ENCODE measurements at regions not wholly inside any gene's neighbourhood (a gene's known extent, or its start where the extent isn't known, plus 50 kb on each side); places are given as distances from the start of the nearest gene placed in this dataset.
"Not testable (repeated sequence)": the region's sequence is repeated elsewhere in the genome, so short reads cannot be mapped to it uniquely, and the experiment has no call there.

DNA sequence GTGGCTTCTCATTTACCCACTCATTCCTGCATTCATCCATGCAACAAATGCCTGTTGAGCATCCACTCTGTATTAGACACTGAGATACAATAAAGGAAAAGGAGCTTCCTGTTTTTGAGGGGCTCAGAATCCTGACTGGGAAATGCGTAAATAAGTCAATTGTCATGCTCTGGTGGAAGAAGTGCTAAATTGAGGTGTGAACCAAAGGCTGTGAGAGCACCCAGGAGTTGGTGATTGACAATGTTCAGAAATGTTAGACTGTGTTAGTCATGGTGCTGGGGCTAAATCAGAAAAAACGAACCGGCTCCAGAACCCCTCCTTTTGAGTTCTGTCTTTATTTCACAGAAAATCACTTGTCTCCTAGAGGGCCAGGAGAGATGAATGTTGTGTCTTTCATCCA is 558.6 kb upstream of the SGCD start:
- DNase-seq (ENCODE audit: low read depth in 2 of 2), result no peak

DNA sequence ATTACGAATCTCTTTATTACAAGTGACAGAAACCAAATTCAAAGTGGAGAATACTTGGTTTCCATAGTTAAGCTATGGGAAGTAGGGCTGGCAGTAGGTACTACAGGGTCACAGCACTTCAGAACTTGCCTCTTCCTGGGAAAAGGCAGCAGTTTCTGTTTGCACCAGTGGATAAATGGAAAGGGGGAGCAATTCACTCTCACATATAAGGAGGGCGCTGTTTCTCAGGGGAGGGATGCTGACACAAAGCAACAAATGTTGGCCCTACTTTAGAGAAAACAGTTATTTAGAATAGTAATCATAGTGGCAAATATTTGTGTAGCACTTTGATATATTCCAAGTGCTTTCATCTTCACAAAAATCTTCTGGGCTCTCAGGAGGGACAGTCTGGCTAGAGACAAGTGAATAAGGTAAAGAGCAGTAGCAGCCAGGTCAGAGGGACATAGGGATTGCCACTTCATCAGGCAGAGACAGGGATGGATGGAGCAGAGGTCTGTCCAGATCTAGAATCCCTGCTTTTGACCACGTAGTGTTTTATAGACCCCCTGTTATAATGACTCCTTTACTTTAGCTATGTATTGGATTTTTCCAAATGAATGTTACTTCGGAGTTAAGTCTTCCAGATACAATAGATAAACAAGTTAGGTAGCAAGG is 554.8 kb upstream of the SGCD start:
- DNase-seq (ENCODE audit: low read depth in 2 of 2), result no peak

DNA sequence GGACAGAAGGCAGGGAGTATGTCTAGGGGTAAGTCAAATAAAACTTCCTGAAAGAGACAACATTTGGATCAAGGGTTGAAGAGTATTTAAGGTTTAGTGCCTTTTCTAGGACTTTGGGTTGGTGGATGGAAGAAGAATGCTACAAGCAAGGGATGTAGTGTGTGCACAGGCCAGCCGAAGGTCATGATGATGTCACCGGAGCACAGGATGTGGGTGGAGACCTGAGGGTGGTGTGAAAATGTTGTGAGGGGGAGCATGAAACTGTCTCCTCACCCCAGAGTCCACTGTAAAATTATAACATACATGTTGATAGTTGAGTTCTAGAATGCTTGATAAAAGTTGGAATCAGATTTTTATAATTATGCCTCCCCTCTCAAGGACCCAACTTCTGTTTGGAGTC is 553.3 kb upstream of the SGCD start:
- no peak for DNase-seq (ENCODE audit: low read depth in 2 of 2)

DNA sequence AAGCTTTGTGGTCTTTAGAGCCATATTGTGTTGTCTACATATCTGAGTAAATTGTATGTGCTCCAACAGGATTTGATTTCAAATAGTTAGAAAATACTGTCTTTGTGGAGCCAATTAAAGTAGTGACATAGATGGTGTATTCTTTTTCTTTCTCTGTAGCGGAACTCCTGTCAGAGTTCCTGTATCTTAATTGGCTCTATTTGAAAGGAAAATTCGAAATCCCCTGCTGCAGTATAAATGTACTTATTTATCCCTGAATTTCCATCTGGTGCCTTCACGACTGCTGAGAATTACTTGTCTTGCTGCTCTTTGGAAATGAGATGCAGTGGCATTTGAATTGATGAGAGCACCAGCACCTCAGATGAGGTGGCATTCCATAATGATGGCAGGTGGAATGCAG is 546.7 kb upstream of the SGCD start:
- DNase-seq (ENCODE audit: low read depth in 2 of 2), result no peak

DNA sequence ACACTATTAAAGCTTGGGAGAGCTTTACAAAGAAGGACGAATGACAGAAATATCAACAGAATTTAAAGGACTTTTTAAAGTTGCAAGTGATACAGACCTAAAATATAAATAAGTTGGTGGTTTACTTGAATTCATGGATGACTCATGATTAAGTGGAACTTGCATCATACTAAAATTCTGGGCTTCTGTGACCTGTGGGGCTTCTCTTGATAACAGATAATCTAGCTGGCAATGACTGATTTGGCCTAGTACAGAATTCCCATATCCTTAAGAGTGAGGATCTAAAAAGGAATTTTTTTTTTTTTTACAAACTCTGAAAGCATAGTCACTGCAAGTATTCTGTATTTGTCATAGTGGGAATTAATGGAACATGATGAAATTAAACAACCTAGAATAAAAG is 543.7 kb upstream of the SGCD start:
- DNase-seq (ENCODE audit: low read depth in 2 of 2), result no peak

DNA sequence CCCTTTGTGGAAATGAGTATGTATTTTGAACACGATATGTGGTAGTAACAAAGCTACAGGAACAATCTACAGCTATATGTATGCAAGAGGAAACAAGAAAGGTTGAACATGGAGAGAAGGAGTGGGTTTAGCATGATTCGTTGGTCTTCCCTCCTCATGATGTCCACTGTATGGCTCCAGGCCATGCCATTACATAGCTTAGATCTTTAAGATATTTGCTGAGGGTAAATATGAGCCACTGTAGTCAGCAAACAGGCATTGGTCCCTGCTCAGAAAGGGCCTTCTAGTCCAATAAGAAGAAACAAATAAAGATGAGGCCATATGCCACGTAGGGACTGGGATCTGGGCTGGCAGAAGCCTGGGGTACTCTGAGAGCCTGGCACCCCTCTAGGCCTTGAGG is 543.2 kb upstream of the SGCD start:
- no peak for DNase-seq (ENCODE audit: low read depth in 2 of 2)

DNA sequence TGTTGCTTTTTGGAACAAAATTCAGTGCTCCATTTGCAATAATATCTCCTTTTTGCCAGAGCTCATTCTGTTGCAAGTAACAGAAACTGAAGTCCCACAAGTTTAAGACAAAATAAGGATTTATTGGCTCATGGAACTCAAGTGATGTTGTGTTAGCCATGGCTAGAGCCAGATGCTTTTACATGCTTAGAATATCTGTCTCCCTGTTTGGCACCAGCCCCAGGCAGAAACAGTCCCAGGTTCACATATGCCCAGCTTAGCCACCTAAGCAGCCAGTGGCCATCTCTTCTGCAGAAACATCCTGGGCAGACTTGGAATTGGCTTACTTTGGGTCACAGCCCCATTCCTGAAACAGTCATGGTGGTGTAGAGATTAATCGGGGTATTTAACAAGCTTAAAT is 540.9 kb upstream of the SGCD start:
- no peak for DNase-seq (ENCODE audit: low read depth in 2 of 2)

DNA sequence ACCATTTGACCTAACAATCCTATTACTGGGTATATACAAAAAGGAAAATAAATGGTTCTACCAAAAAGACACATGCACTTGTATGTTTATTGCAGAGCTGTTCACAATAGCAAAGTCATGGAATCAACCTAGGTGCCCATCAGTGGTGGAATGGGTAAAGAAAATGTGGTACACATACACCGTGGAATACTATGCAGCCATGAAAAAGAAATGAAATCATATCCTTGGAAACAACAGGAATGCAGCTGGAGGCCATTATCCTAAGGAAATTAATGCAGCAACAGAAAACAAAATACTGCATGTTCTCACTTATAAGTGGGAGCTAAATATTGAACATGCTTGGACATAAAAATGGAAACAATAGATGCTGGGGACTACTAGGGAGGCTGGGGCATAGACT is 534.1 kb upstream of the SGCD start:
- no peak for DNase-seq (ENCODE audit: low read depth in 2 of 2)

DNA sequence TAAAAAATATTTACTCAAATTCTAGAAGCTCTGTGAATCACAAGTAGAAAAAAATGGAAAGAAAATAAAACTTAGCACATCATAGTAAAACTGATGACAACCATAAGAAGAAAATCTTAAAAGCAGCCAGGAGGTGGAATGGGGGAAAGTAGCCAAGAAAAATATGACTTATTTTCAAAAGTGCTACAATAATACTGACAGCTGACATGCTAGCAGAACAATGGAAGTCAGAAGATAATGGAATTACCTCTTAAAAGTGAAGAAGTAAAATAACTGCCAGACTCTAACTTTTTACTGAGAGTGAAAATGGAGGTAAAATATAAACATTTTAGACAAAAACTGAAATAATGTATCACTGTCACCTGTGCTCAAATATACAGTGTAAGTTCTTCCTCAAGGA is 532.2 kb upstream of the SGCD start:
- no peak for DNase-seq (ENCODE audit: low read depth in 2 of 2)

DNA sequence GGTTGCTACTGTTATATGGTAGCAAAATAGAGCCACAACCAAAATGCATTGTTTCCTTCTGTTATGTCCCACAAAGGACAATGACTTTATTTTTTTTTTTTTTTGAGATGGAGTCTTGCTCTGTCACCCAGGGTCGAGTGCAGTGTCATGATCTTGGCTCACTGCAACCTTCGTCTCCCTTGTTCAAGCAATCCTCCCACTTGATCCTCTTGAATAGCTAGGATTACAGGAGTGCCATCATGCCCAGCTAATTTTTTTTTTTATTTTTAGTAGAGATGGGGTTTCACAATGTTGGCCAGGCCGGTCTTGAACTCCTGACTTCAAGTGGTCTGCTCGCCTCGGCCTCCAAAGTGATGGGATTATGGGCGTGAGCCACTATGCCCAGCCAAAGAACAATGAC is 527.7 kb upstream of the SGCD start:
- no peak for DNase-seq (ENCODE audit: low read depth in 2 of 2)

DNA sequence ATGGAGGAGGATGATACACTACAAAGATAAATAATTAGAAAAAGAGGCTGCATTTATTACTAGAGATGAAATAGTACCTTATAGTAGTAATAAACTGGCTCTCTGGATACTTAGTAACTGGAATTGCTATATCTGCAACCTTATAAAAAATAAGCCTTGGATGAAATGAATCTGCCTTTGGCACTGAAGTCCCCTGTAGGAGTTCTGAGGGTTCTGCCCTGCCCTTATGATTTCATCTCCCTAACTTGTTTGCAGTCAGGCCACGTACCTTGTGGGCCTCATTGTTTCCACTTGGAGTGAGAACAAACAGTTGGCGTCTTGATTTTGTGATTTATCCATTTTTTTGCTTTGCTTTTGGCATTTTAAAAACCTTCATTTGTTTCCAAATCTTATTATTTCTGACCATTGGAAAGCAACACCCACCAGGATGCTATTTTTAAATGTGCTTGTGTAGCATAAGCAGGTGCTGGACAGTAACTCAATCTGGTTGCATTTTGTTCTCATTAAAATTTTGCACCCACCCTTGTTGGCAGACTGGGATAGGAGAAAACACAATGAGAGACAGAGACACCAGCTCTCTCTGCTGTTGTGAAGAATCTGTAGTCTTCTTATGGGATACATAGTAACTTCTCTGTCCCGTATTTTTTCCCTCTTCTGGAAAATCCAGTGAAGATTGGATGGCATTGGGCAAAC is 518.9 kb upstream of the SGCD start:
- DNase-seq (ENCODE audit: low read depth in 2 of 2), result no peak

DNA sequence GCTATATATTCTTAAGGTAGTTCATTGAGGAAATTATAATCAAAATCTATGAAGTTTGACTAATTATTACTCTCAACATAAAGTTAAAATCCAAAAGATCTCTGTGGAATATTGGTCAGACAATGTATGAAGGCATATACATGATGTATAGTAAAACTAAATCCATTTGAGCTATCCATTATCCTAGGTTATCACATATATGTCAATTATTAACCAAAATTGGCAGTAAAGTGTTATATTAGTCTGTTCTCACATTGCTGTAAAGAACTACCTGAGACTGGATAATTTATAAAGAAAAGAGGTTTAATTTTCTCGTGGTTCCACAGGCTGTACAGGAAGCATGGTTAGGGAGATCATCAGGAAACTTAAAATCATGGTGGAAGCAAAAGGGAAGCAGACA is 511.7 kb upstream of the SGCD start:
- no peak for DNase-seq (ENCODE audit: low read depth in 2 of 2)

DNA sequence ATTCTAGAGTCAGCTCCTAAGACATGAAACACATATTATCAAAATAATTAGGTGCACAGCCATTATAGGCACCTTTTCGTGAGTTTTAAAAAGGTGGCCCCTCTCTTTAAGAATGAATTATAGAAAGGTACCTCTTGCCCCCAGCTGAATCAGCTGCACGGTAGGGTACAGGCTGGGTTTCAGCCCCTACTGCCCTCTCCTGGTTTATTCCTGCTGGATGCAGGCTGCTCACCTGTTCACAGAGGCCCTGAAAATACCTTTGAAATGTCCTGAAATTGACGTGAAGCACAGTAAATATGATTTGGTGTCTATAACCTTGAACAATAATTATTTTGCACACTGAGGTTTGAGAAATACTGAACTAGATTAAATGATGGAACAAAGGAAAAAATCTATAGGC is 504.8 kb upstream of the SGCD start:
- no peak for DNase-seq (ENCODE audit: low read depth in 2 of 2)

DNA sequence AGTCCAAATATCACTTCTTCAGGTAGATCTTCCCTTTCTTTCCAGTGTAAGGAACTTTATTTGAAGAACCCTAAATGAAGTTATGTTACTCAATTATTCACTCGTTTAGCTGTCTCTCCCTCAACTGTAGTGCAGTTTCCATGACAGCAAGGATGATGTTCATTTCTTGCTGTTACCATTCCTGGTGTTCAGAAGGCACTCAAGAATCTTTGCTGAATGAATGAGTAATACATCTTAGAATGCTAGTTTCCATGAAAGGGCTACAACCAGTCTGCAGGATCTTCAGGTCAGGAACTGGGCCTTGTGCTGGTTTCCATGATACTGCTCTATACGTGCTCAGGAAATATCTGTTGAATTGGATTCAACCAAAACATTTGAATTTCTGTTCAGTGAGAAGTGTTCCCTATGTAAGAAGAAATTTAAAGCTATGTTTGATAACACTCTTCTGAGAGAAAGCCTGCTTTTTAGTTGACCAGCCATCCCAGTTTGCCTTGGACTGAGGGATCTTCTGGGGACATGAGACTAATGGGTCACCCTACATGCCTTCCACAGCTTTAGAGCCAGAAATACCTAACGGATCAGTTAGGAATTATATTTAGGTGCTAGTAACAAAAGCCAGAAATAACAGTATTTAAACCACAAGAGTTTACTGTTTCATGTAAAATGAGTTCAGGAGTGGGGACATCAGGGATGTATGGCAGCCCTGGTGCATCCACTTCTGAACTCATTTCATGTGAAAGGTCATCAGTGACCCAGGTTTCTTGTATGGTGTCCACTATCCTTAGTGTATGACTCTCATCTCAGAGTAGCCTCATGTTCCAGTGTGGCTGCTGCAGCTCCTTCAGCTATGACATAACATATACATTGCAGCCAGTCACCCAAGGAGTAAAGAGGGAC is 500.1 kb upstream of the SGCD start:
- DNase-seq (ENCODE audit: low read depth in 2 of 2), result no peak

DNA sequence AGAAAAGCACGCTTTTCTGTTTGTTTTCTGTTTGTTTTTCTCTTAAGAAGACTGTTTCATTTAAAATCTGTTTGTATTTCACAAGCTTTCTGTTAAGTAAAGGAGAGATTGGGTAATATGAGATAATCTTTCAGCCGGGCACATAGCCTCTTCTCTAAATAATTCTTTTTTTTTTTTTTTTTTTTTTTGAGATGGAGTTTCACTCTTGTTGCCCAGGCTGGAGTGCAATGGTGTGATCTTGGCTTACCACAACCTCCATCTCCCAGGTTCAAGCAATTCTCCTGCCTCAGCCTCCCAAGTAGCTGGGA is 499.5 kb upstream of the SGCD start:
- DNase-seq (ENCODE audit: low read depth in 2 of 2), result not testable (repeated sequence)

DNA sequence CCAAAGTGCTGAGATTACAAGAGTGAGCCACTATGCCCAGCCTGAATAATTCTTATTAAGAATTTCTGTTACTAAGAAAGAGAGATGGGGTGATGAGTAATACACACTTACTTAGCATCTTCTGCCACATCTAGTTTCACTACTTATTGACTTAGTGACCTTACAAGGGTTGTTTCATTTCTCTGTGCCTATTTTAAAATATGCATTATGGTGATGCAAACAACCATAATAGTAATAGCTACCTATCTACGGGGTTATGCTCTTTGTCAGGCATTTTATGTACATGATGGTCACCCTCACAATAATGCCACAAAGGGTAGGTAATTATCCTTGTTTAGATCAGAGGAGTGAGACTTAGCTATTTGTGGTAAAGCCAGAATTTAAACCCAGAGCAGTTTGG is 499.0 kb upstream of the SGCD start:
- DNase-seq (ENCODE audit: low read depth in 2 of 2), result no peak

DNA sequence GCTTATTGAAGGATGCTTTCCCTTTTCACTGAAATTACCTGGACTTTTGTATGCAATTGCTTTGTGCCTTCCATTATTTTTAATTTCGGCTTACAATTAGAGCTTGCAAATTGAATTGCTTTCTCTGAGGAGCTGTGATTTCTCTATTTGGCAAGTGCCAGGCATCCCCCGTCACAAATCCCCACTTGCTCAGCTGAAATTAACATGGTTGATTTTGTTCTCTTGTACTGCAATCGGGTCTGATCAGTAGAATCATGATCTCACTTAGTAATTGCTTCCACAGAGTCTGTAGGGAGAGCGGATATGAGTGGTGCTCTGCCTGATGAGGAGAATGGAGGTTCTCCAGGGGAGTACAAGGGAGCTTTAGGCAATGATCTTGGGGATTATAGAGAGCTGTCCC is 495.5 kb upstream of the SGCD start:
- no peak for DNase-seq (ENCODE audit: low read depth in 2 of 2)

DNA sequence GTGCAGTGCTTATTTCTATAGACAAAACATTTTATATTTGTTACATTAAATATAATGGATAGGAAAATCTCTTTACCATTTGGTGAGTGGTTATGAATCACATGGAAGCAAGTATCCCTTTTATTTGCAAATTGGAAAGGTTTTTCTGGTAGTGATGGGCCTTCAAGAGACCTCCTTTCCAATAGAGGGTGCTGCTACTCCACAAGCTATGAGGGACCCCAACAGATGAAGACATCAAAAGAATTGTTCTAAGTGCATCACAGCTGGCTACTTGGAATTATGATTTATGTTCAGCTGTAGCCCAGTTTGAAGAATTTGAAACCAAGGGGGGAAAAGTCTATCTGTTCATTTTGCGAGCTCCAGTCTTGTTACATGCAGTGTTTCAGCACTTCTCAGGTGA is 493.7 kb upstream of the SGCD start:
- DNase-seq (ENCODE audit: low read depth in 2 of 2), result no peak

DNA sequence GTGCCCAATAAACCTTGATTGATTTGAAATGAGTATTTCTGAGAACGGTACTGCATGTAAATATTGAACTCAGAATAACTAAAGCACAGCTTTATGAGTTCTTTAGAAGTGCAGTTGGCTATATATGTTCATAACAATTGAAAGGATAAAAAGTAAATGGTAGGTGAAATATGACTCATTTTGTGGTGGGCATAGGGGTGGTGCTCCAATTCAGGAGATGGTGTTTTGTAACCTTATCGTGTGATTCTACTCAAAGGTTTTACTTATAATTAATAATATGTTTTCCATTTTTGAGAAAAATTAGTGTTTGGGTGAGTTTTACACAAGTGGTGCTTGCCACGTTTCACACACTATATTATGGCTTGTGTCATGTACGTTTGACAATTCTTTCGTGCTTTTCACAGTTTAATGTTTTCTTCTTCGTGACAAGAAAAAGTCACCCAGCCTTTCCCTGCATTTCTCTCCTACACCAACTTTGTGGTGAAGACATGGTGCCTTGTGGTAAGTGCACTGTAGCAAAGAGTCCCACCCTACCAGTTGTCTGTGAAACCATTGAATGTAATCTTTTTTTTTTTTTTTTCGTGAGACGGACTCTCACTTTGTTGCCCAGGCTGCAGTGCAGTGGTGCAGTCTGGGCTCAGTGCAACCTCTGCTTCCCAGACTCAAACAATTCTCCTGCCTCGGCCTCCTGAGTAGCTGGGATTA is 492.5 kb upstream of the SGCD start:
- no peak for DNase-seq (ENCODE audit: low read depth in 2 of 2)

DNA sequence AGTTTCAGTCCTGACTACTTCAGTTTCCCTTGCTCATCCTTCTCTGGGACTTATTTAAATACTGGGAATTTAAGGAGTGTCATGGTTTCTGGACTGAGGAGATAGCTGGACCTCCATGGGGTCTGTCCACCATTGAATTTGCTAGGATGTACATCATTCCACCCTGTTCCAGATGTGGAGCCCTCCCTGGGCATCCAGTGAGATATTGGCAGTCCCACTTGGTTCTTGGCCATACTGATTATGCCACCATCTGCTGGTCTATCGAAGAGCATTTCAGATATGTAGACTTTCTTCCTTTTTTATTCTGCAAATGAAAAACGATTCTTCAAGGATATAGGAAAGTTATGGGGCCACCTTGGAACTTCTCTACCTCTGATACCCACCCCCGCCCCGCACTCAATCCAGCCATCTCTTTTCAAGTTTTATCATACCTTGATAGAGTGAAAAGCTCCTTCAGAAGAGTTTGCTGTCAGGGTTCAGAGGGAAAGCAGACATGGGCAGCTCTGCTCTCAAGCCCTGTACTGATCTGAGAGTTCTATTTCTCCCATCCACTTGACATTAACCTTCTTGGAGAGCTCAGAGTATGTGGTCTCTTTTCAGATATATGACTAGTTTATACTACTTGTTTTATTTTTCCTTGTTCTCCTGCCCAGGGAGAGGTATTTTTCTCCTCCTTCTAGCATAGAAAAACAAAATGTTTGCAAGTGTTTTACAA is 490.7 kb upstream of the SGCD start:
- DNase-seq (ENCODE audit: low read depth in 2 of 2), result no peak

DNA sequence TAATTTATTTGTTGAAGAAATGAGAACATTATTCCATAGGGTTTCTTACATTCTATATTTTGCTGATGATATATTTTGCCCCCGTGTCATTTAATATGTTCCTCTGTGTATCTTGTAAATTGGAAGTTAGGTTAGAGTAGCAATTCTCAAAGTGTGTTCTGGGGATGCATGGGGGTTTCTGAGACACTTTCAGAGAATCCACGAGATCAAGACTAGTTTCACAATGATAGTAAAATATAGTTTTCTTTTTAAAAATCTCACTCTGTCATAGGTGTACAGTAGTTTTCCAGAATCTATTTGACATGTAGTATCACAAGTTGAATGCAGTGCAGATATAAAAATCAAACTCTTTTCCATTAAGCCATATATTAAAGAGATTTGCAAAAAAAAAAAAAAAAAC is 488.6 kb upstream of the SGCD start:
- no peak for DNase-seq (ENCODE audit: low read depth in 2 of 2)

Measured in stimulated activated CD8-positive, alpha-beta memory T cell treated with anti-CD3 and anti-CD28 coated beads, Interleukin-2, amount 100 ng/mL, for 48 hours (primary cell).